RWPE2 (cell line): ENCODE measurements at regions not wholly inside any gene's neighbourhood (a gene's known extent, or its start where the extent isn't known, plus 50 kb on each side); places are given as distances from the start of the nearest gene placed in this dataset.
"Not testable (repeated sequence)": the region's sequence is repeated elsewhere in the genome, so short reads cannot be mapped to it uniquely, and the experiment has no call there.

Source experiments
- ATAC-seq: fragments of 200-7000 bp; cut with Tn5 transposase; 3 replicates; pipeline ENCODE4 v1.9.1; 2021; ENCODE audit warnings: low read depth
- DNase-seq: peaks from one replicate; pipeline ENCODE4 v3.0.0-alpha.2; 2020; ENCODE audit warnings: low spot score
- H3K27ac ChIP-seq: fragments of 450-650 bp; 2 replicates; pipeline ENCODE4 v1.5.1; 2017; ENCODE audit warnings: mild to moderate bottlenecking; ENCODE audit not compliant: poor library complexity, severe bottlenecking
- H3K27me3 ChIP-seq: fragments of 250-450 bp; sonication (Bioruptor Pico); 2 replicates; pipeline ENCODE4 v1.5.1; 2021; ENCODE audit warnings: mild to moderate bottlenecking, moderate library complexity; ENCODE audit not compliant: insufficient read depth, poor library complexity, severe bottlenecking
- H3K36me3 ChIP-seq: fragments of 250-450 bp; sonication (Bioruptor Pico); 2 replicates; pipeline ENCODE4 v1.5.1; 2020; ENCODE audit warnings: low read depth, mild to moderate bottlenecking, moderate library complexity
- H3K4me1 ChIP-seq: fragments of 250-450 bp; sonication (Bioruptor Pico); 2 replicates; pipeline ENCODE4 v1.5.1; 2021; ENCODE audit warnings: mild to moderate bottlenecking, moderate library complexity; ENCODE audit not compliant: insufficient read depth, poor library complexity, severe bottlenecking
- H3K4me3 ChIP-seq: fragments of 250-450 bp; sonication (Bioruptor Pico); 2 replicates; pipeline ENCODE4 v1.5.1; 2021; ENCODE audit warnings: mild to moderate bottlenecking, moderate library complexity; ENCODE audit not compliant: severe bottlenecking
- H3K9me3 ChIP-seq: fragments of 250-450 bp; sonication (Bioruptor Pico); 2 replicates; pipeline ENCODE4 v1.5.1; 2021; ENCODE audit warnings: mild to moderate bottlenecking, moderate library complexity; ENCODE audit not compliant: severe bottlenecking
- CTCF ChIP-seq: fragments of 450-650 bp; IDR thresholded peaks from one replicate; pipeline ENCODE4 v1.5.1; 2017; ENCODE audit warnings: mild to moderate bottlenecking, moderate library complexity; ENCODE audit not compliant: poor library complexity, severe bottlenecking

DNA sequence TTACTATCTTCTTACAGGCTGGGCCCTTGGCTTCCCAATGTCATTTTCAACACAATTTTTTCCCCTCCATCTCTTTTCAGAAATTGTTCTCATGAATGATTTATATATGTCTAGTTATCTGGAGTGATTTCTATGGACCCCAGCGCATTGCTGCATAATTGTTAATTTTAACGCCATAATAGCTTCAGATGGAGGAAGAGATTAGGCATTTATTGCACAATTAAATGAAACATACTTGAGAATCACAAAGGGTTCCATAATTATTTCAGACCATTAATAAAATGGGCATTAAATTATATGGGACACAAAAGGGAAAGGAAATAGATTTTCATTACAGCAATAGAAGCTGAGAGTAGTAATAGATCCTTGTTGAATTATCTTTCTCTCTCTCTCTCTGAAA is 70.3 kb upstream of the SOX14 start:
- Histone ChIP-seq H3K27me3 (peaks cover 2% of the 10 kb centered on the region), H3K27ac (no peak overlapping the region), H3K4me3 (no peak overlapping the region), H3K4me1 (no peaks in the 10 kb centered on the region), H3K36me3 (no peaks in the 10 kb centered on the region), H3K9me3 (no peaks in the 10 kb centered on the region)
- DNase-seq (no peak), ATAC-seq (no peak)
- TF ChIP-seq CTCF = no peak

- Histone ChIP-seq H3K27me3 (peaks cover 2% of the 10 kb centered on the region), H3K36me3 (no peaks in the 10 kb centered on the region), H3K9me3 (no peaks in the 10 kb centered on the region), H3K4me3 (no peak overlapping the region), H3K27ac (no peak overlapping the region), H3K4me1 (no peaks in the 10 kb centered on the region)
- no peak for DNase-seq
- no peak for ATAC-seq
- TF ChIP-seq CTCF = no peak
Observed at GRCh38 chr3:137694836-137695235, 69.3 kb upstream of the SOX14 start.

GRCh38 chr3:137695351-137695750 is 68.8 kb upstream of the SOX14 start:
- DNase-seq = no peak
- Histone ChIP-seq H3K4me1 (no peaks in the 10 kb centered on the region), H3K36me3 (no peaks in the 10 kb centered on the region), H3K4me3 (no peak overlapping the region), H3K9me3 (no peaks in the 10 kb centered on the region), H3K27ac (no peak overlapping the region), H3K27me3 (peaks cover 2% of the 10 kb centered on the region)
- no peak for ATAC-seq
- TF ChIP-seq CTCF = no peak

DNA sequence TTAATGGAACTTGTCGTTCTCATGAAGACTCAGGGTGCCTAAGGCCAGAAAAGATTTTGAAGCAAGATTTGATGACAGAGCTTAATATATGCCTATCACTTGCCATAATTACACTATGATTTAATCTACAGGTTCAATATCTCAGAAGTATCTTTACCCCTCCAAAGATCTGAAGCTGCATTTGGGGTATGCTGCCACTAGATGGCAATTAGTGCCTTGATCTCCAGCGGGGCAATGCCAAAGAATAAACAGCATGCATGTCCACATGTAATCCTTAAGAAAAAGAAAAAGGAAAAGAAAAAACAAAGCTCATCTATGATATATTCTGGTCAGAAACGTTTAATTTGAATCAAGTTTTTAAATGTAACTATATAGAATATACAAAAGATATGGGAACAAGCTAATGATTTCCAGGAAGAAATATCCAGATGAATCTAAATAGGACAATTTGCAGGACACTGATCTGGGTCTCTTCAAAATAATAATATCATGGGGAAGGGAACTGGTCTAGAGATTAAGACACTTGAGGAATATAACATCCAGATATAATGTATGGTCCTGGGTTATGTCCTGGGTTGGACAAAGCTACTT is 55.0 kb upstream of the SOX14 start:
- no peaks in the 10 kb centered on the region for H3K27me3 ChIP-seq
- DNase-seq = no peak
- no peak overlapping the region for H3K4me3 ChIP-seq
- no peak for ATAC-seq
- no peaks in the 10 kb centered on the region for H3K9me3 ChIP-seq
- H3K27ac ChIP-seq = no peak overlapping the region
- TF ChIP-seq CTCF = peak; percentile 34
- no peaks in the 10 kb centered on the region for H3K4me1 ChIP-seq
- H3K36me3 ChIP-seq = no peaks in the 10 kb centered on the region

- not testable (repeated sequence) for H3K36me3 ChIP-seq
Observed at GRCh38 chr3:137713965-137714364, 50.1 kb upstream of the SOX14 start.

More at GRCh38 chr3:137713965-137714364, 50.1 kb upstream of the SOX14 start:
- H3K27me3 ChIP-seq, H3K27ac ChIP-seq, DNase-seq, H3K9me3 ChIP-seq, H3K4me3 ChIP-seq, ATAC-seq, H3K4me1 ChIP-seq: not testable (repeated sequence)
